ENCODE measurements at regions not wholly inside any gene's neighbourhood (a gene's known extent, or its start where the extent isn't known, plus 50 kb on each side); places are given as distances from the start of the nearest gene placed in this dataset.

DNA sequence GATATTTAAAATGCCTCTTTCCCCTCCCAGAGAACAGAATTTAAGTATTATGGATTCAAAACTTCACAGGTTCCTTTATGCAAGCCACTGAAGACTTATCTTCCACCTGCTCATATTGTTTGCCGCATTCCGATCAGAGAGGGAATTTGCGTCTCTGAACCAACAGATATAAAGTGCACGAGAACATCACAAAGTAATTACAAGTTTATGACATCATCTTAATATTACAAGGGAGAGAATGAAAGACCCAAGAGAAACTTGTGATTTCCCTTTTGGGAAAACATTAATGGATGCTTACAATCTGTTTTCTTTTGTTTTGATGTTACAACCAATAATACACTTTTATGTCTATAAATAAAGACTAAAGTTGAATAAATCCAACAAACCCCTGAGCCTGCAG lies 631.0 kb downstream of the BCL11A start:
- TF ChIP-seq, protein P1, sequence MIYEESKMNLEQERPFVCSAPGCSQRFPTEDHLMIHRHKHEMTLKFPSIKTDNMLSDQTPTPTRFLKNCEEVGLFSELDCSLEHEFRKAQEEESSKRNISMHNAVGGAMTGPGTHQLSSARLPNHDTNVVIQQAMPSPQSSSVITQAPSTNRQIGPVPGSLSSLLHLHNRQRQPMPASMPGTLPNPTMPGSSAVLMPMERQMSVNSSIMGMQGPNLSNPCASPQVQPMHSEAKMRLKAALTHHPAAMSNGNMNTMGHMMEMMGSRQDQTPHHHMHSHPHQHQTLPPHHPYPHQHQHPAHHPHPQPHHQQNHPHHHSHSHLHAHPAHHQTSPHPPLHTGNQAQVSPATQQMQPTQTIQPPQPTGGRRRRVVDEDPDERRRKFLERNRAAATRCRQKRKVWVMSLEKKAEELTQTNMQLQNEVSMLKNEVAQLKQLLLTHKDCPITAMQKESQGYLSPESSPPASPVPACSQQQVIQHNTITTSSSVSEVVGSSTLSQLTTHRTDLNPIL (CRISPR knock-in tag; IDR thresholded peaks at IDR 0.05; ENCODE audit: low read depth), result no peak
- TF ChIP-seq RARB (CRISPR knock-in tag; IDR thresholded peaks at IDR 0.05) (no peak), ZNF70 (CRISPR knock-in tag; IDR thresholded peaks at IDR 0.05) (no peak)
- TF ChIP-seq, protein P2, sequence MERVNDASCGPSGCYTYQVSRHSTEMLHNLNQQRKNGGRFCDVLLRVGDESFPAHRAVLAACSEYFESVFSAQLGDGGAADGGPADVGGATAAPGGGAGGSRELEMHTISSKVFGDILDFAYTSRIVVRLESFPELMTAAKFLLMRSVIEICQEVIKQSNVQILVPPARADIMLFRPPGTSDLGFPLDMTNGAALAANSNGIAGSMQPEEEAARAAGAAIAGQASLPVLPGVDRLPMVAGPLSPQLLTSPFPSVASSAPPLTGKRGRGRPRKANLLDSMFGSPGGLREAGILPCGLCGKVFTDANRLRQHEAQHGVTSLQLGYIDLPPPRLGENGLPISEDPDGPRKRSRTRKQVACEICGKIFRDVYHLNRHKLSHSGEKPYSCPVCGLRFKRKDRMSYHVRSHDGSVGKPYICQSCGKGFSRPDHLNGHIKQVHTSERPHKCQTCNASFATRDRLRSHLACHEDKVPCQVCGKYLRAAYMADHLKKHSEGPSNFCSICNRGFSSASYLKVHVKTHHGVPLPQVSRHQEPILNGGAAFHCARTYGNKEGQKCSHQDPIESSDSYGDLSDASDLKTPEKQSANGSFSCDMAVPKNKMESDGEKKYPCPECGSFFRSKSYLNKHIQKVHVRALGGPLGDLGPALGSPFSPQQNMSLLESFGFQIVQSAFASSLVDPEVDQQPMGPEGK (CRISPR knock-in tag; IDR thresholded peaks at IDR 0.05; ENCODE audit: borderline replicate concordance), result no peak
- TF ChIP-seq, protein P3, sequence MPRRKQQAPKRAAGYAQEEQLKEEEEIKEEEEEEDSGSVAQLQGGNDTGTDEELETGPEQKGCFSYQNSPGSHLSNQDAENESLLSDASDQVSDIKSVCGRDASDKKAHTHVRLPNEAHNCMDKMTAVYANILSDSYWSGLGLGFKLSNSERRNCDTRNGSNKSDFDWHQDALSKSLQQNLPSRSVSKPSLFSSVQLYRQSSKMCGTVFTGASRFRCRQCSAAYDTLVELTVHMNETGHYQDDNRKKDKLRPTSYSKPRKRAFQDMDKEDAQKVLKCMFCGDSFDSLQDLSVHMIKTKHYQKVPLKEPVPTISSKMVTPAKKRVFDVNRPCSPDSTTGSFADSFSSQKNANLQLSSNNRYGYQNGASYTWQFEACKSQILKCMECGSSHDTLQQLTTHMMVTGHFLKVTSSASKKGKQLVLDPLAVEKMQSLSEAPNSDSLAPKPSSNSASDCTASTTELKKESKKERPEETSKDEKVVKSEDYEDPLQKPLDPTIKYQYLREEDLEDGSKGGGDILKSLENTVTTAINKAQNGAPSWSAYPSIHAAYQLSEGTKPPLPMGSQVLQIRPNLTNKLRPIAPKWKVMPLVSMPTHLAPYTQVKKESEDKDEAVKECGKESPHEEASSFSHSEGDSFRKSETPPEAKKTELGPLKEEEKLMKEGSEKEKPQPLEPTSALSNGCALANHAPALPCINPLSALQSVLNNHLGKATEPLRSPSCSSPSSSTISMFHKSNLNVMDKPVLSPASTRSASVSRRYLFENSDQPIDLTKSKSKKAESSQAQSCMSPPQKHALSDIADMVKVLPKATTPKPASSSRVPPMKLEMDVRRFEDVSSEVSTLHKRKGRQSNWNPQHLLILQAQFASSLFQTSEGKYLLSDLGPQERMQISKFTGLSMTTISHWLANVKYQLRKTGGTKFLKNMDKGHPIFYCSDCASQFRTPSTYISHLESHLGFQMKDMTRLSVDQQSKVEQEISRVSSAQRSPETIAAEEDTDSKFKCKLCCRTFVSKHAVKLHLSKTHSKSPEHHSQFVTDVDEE (CRISPR knock-in tag; IDR thresholded peaks at IDR 0.05), result no peak
